Endothelial cell of umbilical vein (primary cell): ENCODE measurements at regions not wholly inside any gene's neighbourhood (a gene's known extent, or its start where the extent isn't known, plus 50 kb on each side); places are given as distances from the start of the nearest gene placed in this dataset.

ENCODE experiments used
- POLR2A ChIP-seq: IDR thresholded peaks from 2 replicates; pipeline ENCODE4 v1.6.1; 2012; ENCODE audit warnings: low read depth, mild to moderate bottlenecking, control low read depth, low read length
- TF ChIP-seq, protein P1 (sequence below), 2 donors: IDR thresholded peaks; 1 replicate in 1 of 2; 2 replicates in 1 of 2; pipeline ENCODE4 v1.5.1; 2011; ENCODE audit warnings: low read length in 2 of 2, mild to moderate bottlenecking in 2 of 2, moderate library complexity in 2 of 2, control low read depth in 1 of 2, inconsistent platforms in 1 of 2, low read depth in 1 of 2; ENCODE audit not compliant: insufficient read depth in 1 of 2; ENCODE audit errors: extremely low read depth in 1 of 2

GRCh38 chr3:147185781-147186180 is 220.6 kb downstream of the ZIC4 start:
- no peak for TF ChIP-seq POLR2A
- TF ChIP-seq, protein P1, sequence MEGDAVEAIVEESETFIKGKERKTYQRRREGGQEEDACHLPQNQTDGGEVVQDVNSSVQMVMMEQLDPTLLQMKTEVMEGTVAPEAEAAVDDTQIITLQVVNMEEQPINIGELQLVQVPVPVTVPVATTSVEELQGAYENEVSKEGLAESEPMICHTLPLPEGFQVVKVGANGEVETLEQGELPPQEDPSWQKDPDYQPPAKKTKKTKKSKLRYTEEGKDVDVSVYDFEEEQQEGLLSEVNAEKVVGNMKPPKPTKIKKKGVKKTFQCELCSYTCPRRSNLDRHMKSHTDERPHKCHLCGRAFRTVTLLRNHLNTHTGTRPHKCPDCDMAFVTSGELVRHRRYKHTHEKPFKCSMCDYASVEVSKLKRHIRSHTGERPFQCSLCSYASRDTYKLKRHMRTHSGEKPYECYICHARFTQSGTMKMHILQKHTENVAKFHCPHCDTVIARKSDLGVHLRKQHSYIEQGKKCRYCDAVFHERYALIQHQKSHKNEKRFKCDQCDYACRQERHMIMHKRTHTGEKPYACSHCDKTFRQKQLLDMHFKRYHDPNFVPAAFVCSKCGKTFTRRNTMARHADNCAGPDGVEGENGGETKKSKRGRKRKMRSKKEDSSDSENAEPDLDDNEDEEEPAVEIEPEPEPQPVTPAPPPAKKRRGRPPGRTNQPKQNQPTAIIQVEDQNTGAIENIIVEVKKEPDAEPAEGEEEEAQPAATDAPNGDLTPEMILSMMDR (IDR thresholded peaks at IDR 0.05; ENCODE audit: extremely low read depth in 1 of 2, insufficient read depth in 1 of 2, low read depth in 1 of 2, low read length in 2 of 2): no peak
